Activated gamma-delta T cell treated with anti-CD3 and anti-CD28 coated beads, Interleukin-2, amount 50 U/mL, for 16 hours (primary cell): ENCODE measurements at regions not wholly inside any gene's neighbourhood (a gene's known extent, or its start where the extent isn't known, plus 50 kb on each side); places are given as distances from the start of the nearest gene placed in this dataset.
"Not testable (repeated sequence)": the region's sequence is repeated elsewhere in the genome, so short reads cannot be mapped to it uniquely, and the experiment has no call there.

Source experiments
- DNase-seq: peaks from one replicate; pipeline ENCODE4 v3.0.0-alpha.2; 2020; ENCODE audit warnings: low read depth

GRCh38 chr22:48493733-48494132 lies 1333.9 kb downstream of the BRD1 start:
- no peak for DNase-seq

GRCh38 chr22:48492366-48493320 lies 1335.0 kb downstream of the BRD1 start:
- no peak for DNase-seq

DNA sequence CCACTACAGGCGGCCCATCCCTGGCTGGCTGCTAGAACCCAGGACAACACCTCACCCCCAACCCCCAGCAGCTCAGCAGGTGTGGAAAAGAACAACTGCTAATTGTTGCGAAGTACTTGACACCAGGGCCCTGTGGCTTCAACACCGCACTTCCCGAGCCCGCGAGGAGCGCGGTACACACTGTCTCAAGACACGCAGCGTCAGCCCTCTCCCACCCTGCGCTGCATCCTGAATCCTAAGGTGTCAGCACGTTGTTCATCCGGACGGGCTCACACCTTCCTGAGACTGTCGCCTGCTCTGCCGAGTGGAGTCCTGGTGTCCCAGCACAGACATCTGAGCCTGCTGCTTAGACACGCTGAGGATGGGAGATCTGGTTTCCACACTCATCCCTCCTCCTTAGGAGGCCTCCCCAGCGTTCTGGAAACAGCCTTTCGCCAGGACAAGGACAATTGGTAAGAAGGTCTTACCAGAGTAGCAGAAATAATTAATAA lies 1336.2 kb downstream of the BRD1 start:
- no peak for DNase-seq

- DNase-seq, result no peak
These were observed 1336.9 kb downstream of the BRD1 start for GRCh38 chr22:48490500-48491411.

DNA sequence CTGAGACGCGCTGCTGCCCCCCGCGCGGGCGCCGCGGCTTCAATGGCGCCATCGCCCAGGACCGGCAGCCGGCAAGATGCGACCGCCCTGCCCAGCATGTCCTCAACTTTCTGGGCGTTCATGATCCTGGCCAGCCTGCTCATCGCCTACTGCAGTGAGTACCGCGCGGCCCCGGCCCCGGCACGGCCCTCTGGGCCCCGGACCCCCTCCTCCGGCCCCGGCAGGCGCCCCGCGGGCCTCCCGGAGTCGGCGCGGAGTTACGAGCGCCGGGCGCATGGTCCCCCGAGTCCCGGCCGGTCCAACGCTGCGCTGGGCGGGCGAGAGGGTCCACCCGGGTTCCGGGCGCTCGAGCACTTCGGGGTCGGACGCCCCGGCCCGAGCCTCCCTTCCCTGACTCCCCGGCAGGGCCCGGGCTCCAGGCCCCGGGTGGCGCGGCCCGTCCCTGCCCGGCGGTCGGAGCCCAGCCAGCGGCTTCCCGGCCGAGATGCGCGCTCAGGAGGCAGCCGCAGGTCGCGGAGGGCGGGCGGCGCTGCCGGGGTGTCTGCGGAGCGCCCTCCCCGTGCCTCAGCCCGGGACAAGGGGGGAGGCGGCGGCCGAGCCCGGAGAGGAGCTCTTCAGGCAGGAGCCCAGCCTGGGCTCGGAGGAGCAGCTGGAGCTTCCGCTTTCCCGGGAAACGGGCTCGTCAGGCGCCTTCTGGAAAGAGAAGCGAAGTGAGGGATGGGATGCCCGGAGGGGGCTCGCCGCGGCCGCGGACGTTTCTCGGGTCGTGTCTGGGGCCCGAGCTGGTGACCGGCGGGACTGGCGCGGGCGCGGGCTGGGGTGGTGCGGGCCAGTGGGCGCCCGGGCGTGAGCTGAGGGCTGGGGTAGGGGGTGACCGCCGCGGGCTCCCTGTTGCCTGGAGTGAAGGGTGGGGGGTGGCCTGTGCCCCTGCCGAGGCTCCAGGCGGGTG lies 1337.8 kb downstream of the BRD1 start:
- DNase-seq, result no peak

- no peak for DNase-seq
These were observed 1338.8 kb downstream of the BRD1 start for GRCh38 chr22:48488611-48489511.

DNA sequence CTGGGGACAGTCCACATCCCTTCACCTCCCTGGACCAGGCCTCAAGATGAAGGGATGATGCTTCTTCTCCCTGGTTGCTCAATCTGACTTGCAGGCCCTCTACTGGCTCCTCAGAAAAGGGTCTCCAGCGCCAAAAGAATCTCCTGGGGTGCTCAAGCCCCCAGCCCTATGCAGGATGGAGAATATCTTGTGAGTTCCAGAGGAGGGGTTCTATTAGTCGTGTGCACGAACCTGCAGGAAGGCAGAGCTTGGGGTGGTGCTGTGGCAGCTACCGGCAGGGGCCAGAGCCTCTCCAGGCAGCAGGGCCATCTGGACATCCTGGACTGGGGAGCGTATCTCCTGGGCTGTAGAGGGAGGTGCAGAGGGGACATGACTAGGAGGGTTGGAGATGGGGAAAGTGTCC lies 1339.5 kb downstream of the BRD1 start:
- no peak for DNase-seq

- no peak for DNase-seq
These were observed 1341.1 kb downstream of the BRD1 start for GRCh38 chr22:48486558-48486957.

DNA sequence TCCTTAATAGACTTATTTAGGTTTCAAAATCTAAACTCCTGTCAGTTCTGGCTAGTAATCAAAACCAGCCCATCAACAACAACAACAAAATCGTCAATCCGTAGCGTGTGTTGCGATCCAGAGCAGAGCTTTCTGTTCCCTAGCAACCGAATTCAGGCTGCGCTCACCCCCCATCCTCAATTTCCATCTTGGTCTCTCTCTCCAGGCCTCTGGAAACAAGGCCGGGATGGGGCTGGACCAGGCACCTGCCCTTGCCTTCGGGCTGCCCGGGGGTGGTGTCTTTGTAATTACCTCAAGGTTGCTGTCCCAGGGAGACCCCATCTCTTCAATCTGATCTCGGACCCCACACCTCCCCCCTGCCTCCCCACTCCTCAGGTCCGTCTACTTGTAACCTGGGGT lies 1341.5 kb downstream of the BRD1 start:
- no peak for DNase-seq

DNA sequence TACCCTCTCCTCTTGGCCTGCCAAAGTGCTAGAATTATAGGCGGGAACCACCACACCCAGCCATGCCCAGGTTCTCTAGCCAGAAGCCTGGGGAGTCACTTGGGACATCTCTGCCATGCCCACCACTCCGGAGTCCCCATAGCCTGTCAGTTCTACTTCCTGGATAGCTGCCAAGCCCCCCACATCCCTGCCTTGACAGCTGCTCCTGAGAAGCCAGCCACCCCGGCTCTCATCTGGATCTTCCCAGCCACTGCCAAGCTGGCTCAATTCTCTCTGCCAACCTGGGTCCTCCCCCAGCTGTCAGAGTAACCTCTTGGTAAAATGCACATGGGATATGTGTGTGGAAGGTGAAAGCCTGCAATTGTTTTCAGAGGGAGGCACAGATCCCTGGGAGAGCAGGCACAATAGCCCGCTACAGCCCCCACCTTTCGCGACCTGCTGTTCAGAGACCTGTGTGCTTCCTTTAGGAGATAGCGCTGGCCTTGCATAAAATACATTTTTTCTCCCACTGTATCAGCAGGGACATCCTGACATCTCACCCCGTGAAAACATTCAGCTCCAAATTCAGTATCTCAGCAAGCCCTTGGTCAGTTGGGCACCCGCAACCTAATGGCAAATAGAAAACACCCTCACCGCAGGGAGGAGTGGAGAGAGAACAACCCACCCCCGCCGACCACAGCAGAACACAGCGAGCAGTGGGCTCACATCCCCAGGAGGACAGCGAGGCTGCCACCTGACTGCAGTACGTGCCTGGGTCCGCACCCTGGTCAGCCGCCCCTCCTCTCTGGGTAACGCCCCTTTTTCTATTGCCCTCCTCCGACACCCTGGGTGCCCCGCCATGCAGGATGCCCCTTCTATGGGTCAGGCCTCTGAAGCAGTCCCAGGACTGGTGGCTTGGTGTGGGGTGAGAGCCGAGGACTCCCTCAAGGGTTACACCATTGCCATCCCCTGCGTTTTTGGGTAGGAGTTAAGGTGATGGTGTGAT lies 1342.2 kb downstream of the BRD1 start:
- no peak for DNase-seq

DNA sequence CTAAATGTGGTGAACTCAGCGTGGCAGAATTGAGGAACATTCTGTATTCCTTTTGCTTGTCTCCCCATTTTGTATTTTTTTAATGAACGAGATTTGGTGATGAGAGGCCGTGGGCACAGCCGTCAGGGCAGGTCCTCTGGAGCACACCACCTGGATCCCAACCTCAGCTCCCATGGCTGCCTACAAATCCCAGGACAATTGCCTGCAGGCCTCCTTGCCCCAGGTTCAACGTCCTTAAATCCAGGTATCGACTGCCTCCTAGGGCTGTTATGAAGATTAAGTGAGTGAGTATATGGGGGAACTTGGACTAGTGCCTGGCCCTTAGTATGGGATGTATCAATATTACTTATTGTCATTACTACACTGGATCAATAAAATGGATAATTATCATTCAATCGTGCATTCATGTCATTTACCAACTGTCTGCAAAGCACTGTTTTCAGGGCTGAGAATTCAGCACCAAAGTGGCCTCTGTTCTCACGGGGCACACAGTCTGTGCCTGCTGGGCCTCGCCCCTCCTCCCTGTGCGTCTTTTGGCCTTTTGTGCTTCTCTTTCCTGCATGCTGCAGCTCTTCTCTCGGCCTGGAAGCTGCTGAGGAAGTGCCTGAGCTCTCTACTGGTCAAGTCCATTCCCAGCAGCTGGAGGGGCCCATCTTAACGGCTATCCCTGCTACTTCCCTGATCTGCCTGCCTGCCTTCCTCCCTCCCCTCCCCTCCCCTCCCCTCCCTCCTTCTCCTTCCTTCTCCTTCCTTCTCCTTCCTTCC lies 1343.7 kb downstream of the BRD1 start:
- DNase-seq, result no peak

GRCh38 chr22:48482771-48483170 lies 1344.9 kb downstream of the BRD1 start:
- no peak for DNase-seq

DNA sequence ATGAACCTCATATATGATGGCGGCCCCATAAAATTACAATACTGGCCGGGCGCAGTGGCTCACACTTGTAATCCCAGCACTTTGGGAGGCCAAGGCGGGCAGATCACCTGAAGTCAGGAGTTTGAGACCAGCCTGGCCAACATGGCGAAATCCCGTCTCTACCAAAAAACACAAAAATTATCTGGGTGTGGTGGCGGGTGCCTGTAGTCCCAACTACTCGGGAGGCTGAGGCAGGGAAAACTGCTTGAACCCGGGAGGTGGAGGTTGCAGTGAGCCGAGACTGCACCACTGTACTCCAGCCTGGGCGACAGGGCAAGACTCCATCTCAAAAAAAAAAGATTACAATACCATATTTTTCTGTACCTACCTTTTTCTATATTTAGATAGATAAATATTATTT lies 1345.5 kb downstream of the BRD1 start:
- DNase-seq, result not testable (repeated sequence)

GRCh38 chr22:48481748-48482147 lies 1345.9 kb downstream of the BRD1 start:
- no peak for DNase-seq

- no peak for DNase-seq
These were observed 1349.0 kb downstream of the BRD1 start for GRCh38 chr22:48478529-48479265.

DNA sequence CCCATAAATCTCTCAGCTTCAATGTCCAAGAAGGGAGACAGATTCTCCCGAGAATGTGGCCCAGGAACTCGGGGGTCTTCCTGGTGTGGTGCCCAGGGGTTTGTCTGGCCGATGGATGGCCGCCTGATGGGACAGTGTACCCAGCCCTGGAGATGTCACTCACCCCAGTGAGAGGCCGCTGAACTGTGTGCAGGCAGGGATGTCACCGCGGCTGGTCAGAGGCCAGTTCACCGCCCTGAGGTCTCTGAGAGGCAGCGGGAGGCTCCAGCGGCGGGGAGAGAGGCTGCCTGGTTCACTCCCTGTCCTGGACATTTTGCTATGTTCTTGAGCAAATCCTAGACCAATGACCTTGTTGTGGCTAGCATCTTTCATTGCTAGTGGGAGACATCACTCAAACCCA lies 1349.5 kb downstream of the BRD1 start:
- DNase-seq, result no peak

DNA sequence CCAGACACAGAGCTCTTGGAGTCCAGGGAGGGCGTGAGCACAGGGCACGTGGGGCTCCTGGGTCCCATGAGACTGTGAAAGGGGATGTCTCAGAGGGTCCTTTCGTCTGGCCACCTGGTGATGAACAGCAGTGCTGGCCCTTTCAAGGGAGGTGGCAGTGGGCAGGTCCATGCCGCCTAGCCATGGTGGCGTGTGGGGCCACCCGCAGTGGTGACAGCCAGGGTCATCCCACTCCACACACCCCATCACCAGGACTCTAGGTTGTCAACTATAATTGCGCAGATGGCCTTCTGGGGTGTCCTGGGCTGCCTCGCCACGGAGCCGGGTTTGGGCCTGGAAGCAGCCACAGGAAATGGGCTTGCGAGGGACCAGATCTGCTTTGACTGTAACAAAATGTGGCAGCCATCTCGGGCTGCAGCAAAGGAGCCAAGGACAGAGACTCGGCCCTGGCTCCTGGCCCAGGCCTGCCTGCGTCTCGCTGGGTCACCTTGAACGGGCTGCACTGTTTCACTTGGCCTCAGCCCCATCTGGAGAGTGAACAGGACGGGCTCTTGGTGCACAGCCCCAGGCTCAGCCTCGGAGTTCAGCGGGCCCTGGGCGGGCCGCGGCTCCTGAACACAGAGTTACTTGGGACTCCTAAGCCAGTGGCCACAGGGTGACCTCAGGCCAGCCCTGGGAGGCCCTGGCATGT lies 1350.5 kb downstream of the BRD1 start:
- DNase-seq, result no peak
